ENCODE measurements at regions not wholly inside any gene's neighbourhood (a gene's known extent, or its start where the extent isn't known, plus 50 kb on each side); places are given as distances from the start of the nearest gene placed in this dataset.

GRCh38 chr4:152157629-152158028, 378.3 kb downstream of the FBXW7 start:
- DNase-seq: no peak

GRCh38 chr4:152156442-152156841, 379.4 kb downstream of the FBXW7 start:
- DNase-seq: no peak

- no peak for DNase-seq
Measured at GRCh38 chr4:152155070-152155469, 380.8 kb downstream of the FBXW7 start.

- no peak for DNase-seq
Measured at GRCh38 chr4:152154433-152154832, 381.5 kb downstream of the FBXW7 start.

GRCh38 chr4:152153476-152154270, 382.2 kb downstream of the FBXW7 start:
- DNase-seq: no peak

- DNase-seq: no peak
Measured at GRCh38 chr4:152150214-152150613, 385.7 kb downstream of the FBXW7 start.

- no peak for DNase-seq
Measured at GRCh38 chr4:152149745-152150144, 386.1 kb downstream of the FBXW7 start.

- DNase-seq: no peak
Measured at GRCh38 chr4:152148057-152148456, 387.2 kb upstream of the GATB start.

GRCh38 chr4:152146244-152146643, 385.4 kb upstream of the GATB start:
- DNase-seq: no peak

GRCh38 chr4:152143806-152144205, 383.0 kb upstream of the GATB start:
- DNase-seq: no peak

- DNase-seq: no peak
Measured at GRCh38 chr4:152138451-152138850, 377.6 kb upstream of the GATB start.

GRCh38 chr4:152132776-152133175, 372.0 kb upstream of the GATB start:
- DNase-seq: no peak

- no peak for DNase-seq
Measured at GRCh38 chr4:152128356-152128755, 367.5 kb upstream of the GATB start.

- no peak for DNase-seq
Measured at GRCh38 chr4:152126238-152126637, 365.4 kb upstream of the GATB start.

- no peak for DNase-seq
Measured at GRCh38 chr4:152118819-152119553, 358.2 kb upstream of the GATB start.

GRCh38 chr4:152117933-152118507, 357.2 kb upstream of the GATB start:
- DNase-seq: no peak

GRCh38 chr4:152117520-152117919, 356.7 kb upstream of the GATB start:
- DNase-seq: no peak

GRCh38 chr4:152117054-152117453, 356.2 kb upstream of the GATB start:
- DNase-seq: no peak

GRCh38 chr4:152115794-152116193, 355.0 kb upstream of the GATB start:
- DNase-seq: peak; percentile 47

- DNase-seq: no peak
Measured at GRCh38 chr4:152115118-152115517, 354.3 kb upstream of the GATB start.

GRCh38 chr4:152114562-152114961, 353.8 kb upstream of the GATB start:
- no peak for DNase-seq

GRCh38 chr4:152112887-152113286, 352.1 kb upstream of the GATB start:
- DNase-seq: no peak

- no peak for DNase-seq
Measured at GRCh38 chr4:152112190-152112589, 351.4 kb upstream of the GATB start.

GRCh38 chr4:152110780-152111179, 350.0 kb upstream of the GATB start:
- DNase-seq: no peak
